Naive thymus-derived CD8-positive, alpha-beta T cell (primary cell): ENCODE measurements at regions not wholly inside any gene's neighbourhood (a gene's known extent, or its start where the extent isn't known, plus 50 kb on each side); places are given as distances from the start of the nearest gene placed in this dataset.

Experiments used
- ATAC-seq, 2 donors: fragments of 150-1000 bp; cut with Tn5 transposase in 1 of 2; sonication (Bioruptor Pico), chemical (Tn5 transposase) in 1 of 2; 1 replicate in 1 of 2; 2 replicates in 1 of 2; pipeline ENCODE4 v1.10.0; 2021; ENCODE audit warnings: mild to moderate bottlenecking in 2 of 2, moderate library complexity in 2 of 2
- POLR2A ChIA-PET: fragments of 350-600 bp; sonication (Branson Sonifier 250); formaldehyde crosslinking; loops from one replicate; lab custom pipeline; 2021; ENCODE audit warnings: antibody characterized with exemption; lab: Charles Lee
- DNase-seq, 10 donors: peaks; one replicate each; pipeline versions ENCODE4 v3.0.0 to v3.0.0-alpha.2; 2020 to 2022
- H3K27ac Mint-ChIP-seq, 10 donors: one replicate each; pipeline ENCODE4 v1.8.0; 2020 to 2022; ENCODE audit warnings: mild to moderate bottlenecking in 10 of 10, mixed read lengths in 10 of 10, moderate library complexity in 4 of 10, inconsistent platforms in 1 of 10
- H3K27me3 Mint-ChIP-seq, 5 donors: one replicate each; pipeline ENCODE4 v1.8.0; 2021 to 2022; ENCODE audit warnings: mixed read lengths in 5 of 5
- H3K36me3 Mint-ChIP-seq, 3 donors: one replicate each; pipeline ENCODE4 v1.8.0; 2020 to 2022; ENCODE audit warnings: mixed read lengths in 3 of 3, mild to moderate bottlenecking in 2 of 3, inconsistent platforms in 1 of 3
- H3K4me1 Mint-ChIP-seq, 4 donors: one replicate each; pipeline ENCODE4 v1.8.0; 2021 to 2022; ENCODE audit warnings: mixed read lengths in 4 of 4
- H3K4me3 Mint-ChIP-seq, 10 donors: one replicate each; pipeline ENCODE4 v1.8.0; 2020 to 2022; ENCODE audit warnings: mild to moderate bottlenecking in 10 of 10, mixed read lengths in 10 of 10, moderate library complexity in 6 of 10, inconsistent platforms in 1 of 10
- H3K9me3 Mint-ChIP-seq, 9 donors: one replicate each; pipeline ENCODE4 v1.8.0; 2020 to 2022; ENCODE audit warnings: mixed read lengths in 9 of 9, mild to moderate bottlenecking in 3 of 9, inconsistent platforms in 1 of 9, moderate library complexity in 1 of 9

GRCh38 chr5:10064546-10065195 lies 185.0 kb downstream of the ATPSCKMT start:
- Mint-ChIP-seq H3K9me3 (peaks cover 0 to 17% (median 3%) of the 10 kb centered on the region in 9 donors), H3K27me3 (peaks cover 0 to 19% (median 5%) of the 10 kb centered on the region in 5 donors), H3K4me3 (no peak overlapping the region), H3K4me1 (peaks cover 0 to 6% (median 2%) of the 10 kb centered on the region in 4 donors), H3K27ac (no peak overlapping the region), H3K36me3 (no peaks in the 10 kb centered on the region)
- POLR2A ChIA-PET: no interaction called here
- DNase-seq (no peak), ATAC-seq (no peak)

- POLR2A ChIA-PET: no interaction called here
- Mint-ChIP-seq H3K9me3 (peaks cover 0 to 17% (median 3%) of the 10 kb centered on the region in 9 donors), H3K4me1 (peaks cover 0 to 6% (median 2%) of the 10 kb centered on the region in 4 donors), H3K27ac (no peak overlapping the region), H3K4me3 (no peak overlapping the region), H3K27me3 (peaks cover 0 to 19% (median 2%) of the 10 kb centered on the region in 5 donors), H3K36me3 (no peaks in the 10 kb centered on the region)
- DNase-seq (no peak), ATAC-seq (no peak)
These were observed 185.7 kb downstream of the ATPSCKMT start for GRCh38 chr5:10063997-10064396.

GRCh38 chr5:10059980-10060379 lies 189.7 kb downstream of the ATPSCKMT start:
- Mint-ChIP-seq H3K4me3 (no peak overlapping the region), H3K9me3 (peaks cover 0 to 21% (median 5%) of the 10 kb centered on the region in 9 donors), H3K36me3 (no peaks in the 10 kb centered on the region), H3K27me3 (peaks cover 0 to 30% (median 3%) of the 10 kb centered on the region in 5 donors), H3K4me1 (no peaks in the 10 kb centered on the region), H3K27ac (no peak overlapping the region)
- ATAC-seq: no peak
- no peak for DNase-seq
- POLR2A ChIA-PET: no interaction called here

- DNase-seq (no peak), ATAC-seq (no peak)
- Mint-ChIP-seq H3K27ac (no peak overlapping the region), H3K4me1 (no peaks in the 10 kb centered on the region), H3K36me3 (no peaks in the 10 kb centered on the region), H3K4me3 (no peak overlapping the region), H3K9me3 (peaks cover 0 to 21% (median 3%) of the 10 kb centered on the region in 9 donors), H3K27me3 (peaks cover 0 to 30% (median 3%) of the 10 kb centered on the region in 5 donors)
- POLR2A ChIA-PET: no interaction called here
These were observed 190.1 kb downstream of the ATPSCKMT start for GRCh38 chr5:10059556-10059955.

- DNase-seq (no peak), ATAC-seq (no peak)
- no peak overlapping the region for H3K4me3 Mint-ChIP-seq
These were observed 192.3 kb downstream of the ATPSCKMT start for GRCh38 chr5:10057356-10057755.

GRCh38 chr5:10056228-10056760 lies 193.4 kb downstream of the ATPSCKMT start:
- Mint-ChIP-seq H3K4me1 (no peaks in the 10 kb centered on the region), H3K27ac (no peak overlapping the region), H3K27me3 (peaks cover 0 to 18% (median 3%) of the 10 kb centered on the region in 5 donors), H3K36me3 (peaks cover 0 to 9% (median under 1%) of the 10 kb centered on the region in 3 donors), H3K4me3 (no peak overlapping the region), H3K9me3 (peaks cover 1 to 39% (median 17%) of the 10 kb centered on the region in 9 donors)
- POLR2A ChIA-PET: no interaction called here
- no peak for ATAC-seq
- DNase-seq: no peak

More at GRCh38 chr5:10057356-10057755, 192.3 kb downstream of the ATPSCKMT start:
- peaks cover 0 to 6% (median 0%) of the 10 kb centered on the region in 3 donors for H3K36me3 Mint-ChIP-seq
- H3K27me3 Mint-ChIP-seq: peaks cover 0 to 18% (median 3%) of the 10 kb centered on the region in 5 donors
- H3K9me3 Mint-ChIP-seq: peaks cover 0 to 31% (median 7%) of the 10 kb centered on the region in 9 donors
- no peaks in the 10 kb centered on the region for H3K4me1 Mint-ChIP-seq
- POLR2A ChIA-PET: no interaction called here
- H3K27ac Mint-ChIP-seq: no peak overlapping the region

GRCh38 chr5:10049858-10050455 lies 199.7 kb downstream of the ATPSCKMT start:
- Mint-ChIP-seq H3K9me3 (peaks cover 15 to 36% (median 31%) of the 10 kb centered on the region in 9 donors), H3K36me3 (peaks cover 0 to 23% (median 4%) of the 10 kb centered on the region in 3 donors), H3K4me1 (no peaks in the 10 kb centered on the region), H3K27me3 (peaks cover 0 to 3% (median 2%) of the 10 kb centered on the region in 5 donors), H3K27ac (no peak overlapping the region), H3K4me3 (no peak overlapping the region)
- no peak for DNase-seq
- ATAC-seq: no peak
- POLR2A ChIA-PET: no interaction called here

GRCh38 chr5:10046676-10047075 lies 203.0 kb downstream of the ATPSCKMT start:
- no peaks in the 10 kb centered on the region for H3K4me1 Mint-ChIP-seq

GRCh38 chr5:10045376-10045775 lies 204.3 kb downstream of the ATPSCKMT start:
- no peak for ATAC-seq
- POLR2A ChIA-PET: no interaction called here
- Mint-ChIP-seq H3K27me3 (peaks cover 0 to 12% (median 2%) of the 10 kb centered on the region in 5 donors), H3K27ac (no peak overlapping the region), H3K9me3 (peaks cover 2 to 12% (median 5%) of the 10 kb centered on the region in 9 donors), H3K4me1 (no peaks in the 10 kb centered on the region), H3K4me3 (no peak overlapping the region), H3K36me3 (peaks cover 0 to 5% (median 0%) of the 10 kb centered on the region in 3 donors)
- DNase-seq: no peak

More at GRCh38 chr5:10046676-10047075, 203.0 kb downstream of the ATPSCKMT start:
- ATAC-seq (no peak), DNase-seq (no peak)
- H3K36me3 Mint-ChIP-seq: peaks cover 0 to 16% (median 4%) of the 10 kb centered on the region in 3 donors
- no peak overlapping the region for H3K27ac Mint-ChIP-seq
- peaks cover 0 to 4% (median 2%) of the 10 kb centered on the region in 5 donors for H3K27me3 Mint-ChIP-seq
- POLR2A ChIA-PET: no interaction called here
- H3K9me3 Mint-ChIP-seq: peaks cover 10 to 22% (median 17%) of the 10 kb centered on the region in 9 donors
- H3K4me3 Mint-ChIP-seq: no peak overlapping the region

- peaks cover 0 to 36% (median 2%) of the 10 kb centered on the region in 9 donors for H3K9me3 Mint-ChIP-seq
- POLR2A ChIA-PET: no interaction called here
- H3K4me1 Mint-ChIP-seq: no peaks in the 10 kb centered on the region
- no peaks in the 10 kb centered on the region for H3K36me3 Mint-ChIP-seq
- no peak for DNase-seq
- H3K27me3 Mint-ChIP-seq: peaks cover 0 to 20% (median 0%) of the 10 kb centered on the region in 5 donors
- ATAC-seq: no peak
- no peak overlapping the region for H3K27ac Mint-ChIP-seq
- H3K4me3 Mint-ChIP-seq: no peak overlapping the region
These were observed 213.4 kb downstream of the ATPSCKMT start for GRCh38 chr5:10036136-10036815.

- H3K36me3 Mint-ChIP-seq: peaks cover 0 to 5% (median 0%) of the 10 kb centered on the region in 3 donors
- no peak overlapping the region for H3K27ac Mint-ChIP-seq
- peaks cover 0 to 12% (median 0%) of the 10 kb centered on the region in 5 donors for H3K27me3 Mint-ChIP-seq
- POLR2A ChIA-PET: no interaction called here
- H3K4me3 Mint-ChIP-seq: no peak overlapping the region
- H3K4me1 Mint-ChIP-seq: no peaks in the 10 kb centered on the region
- ATAC-seq: no peak
- no peak for DNase-seq
- H3K9me3 Mint-ChIP-seq: peaks cover 0 to 41% (median 10%) of the 10 kb centered on the region in 9 donors
These were observed 215.7 kb downstream of the ATPSCKMT start for GRCh38 chr5:10034001-10034400.

GRCh38 chr5:10031817-10032216 lies 217.9 kb downstream of the ATPSCKMT start:
- Mint-ChIP-seq H3K4me1 (no peaks in the 10 kb centered on the region), H3K27me3 (peaks cover 0 to 8% (median 0%) of the 10 kb centered on the region in 5 donors), H3K36me3 (peaks cover 0 to 9% (median 0%) of the 10 kb centered on the region in 3 donors), H3K27ac (no peak overlapping the region), H3K9me3 (peaks cover 8 to 42% (median 10%) of the 10 kb centered on the region in 9 donors), H3K4me3 (no peak overlapping the region)
- POLR2A ChIA-PET: no interaction called here
- no peak for ATAC-seq
- DNase-seq: no peak
